ENCODE measurements at regions not wholly inside any gene's neighbourhood (a gene's known extent, or its start where the extent isn't known, plus 50 kb on each side); places are given as distances from the start of the nearest gene placed in this dataset. TPM values are rescaled to one million over a fixed set of nuclear protein-coding genes. Genes with fewer than 3 reads are reported as not detected.

Small RNA genes in the stretch of these regions (microRNA-seq; reads per million reads assigned to microRNA genes)
- gene MIR548I2 (ENCODE audit: borderline microRNAs expressed), result not detected
